HG03439 (cell line): ENCODE measurements at regions not wholly inside any gene's neighbourhood (a gene's known extent, or its start where the extent isn't known, plus 50 kb on each side); places are given as distances from the start of the nearest gene placed in this dataset.
"Not testable (repeated sequence)": the region's sequence is repeated elsewhere in the genome, so short reads cannot be mapped to it uniquely, and the experiment has no call there.

Experiments used
- ATAC-seq: cut with Tn5 transposase; IDR thresholded peaks from one replicate; pipeline ENCODE4 v1.9.1; 2021; ENCODE audit warnings: mild to moderate bottlenecking, moderate library complexity; ENCODE audit not compliant: unreplicated experiment

DNA sequence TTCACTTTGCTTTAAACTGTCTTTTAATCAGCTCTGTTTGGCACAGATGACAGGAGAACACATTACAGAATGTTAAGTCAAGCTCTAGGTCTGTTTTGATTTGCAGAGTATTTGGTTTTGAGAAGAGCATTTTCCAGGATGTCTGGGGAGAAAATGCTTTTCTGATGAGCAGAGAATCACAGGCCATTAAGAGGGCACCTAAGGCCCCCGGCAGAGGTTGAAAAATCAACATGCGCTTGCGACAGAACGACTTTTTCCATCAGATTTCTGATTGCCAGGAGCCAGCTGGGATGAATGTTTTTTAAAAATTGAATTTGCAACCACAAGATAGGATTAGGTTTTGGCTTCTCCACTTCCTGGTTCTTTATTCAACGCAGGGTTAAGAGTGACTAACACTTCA lies 304.5 kb downstream of the JRKL start:
- no peak for ATAC-seq

DNA sequence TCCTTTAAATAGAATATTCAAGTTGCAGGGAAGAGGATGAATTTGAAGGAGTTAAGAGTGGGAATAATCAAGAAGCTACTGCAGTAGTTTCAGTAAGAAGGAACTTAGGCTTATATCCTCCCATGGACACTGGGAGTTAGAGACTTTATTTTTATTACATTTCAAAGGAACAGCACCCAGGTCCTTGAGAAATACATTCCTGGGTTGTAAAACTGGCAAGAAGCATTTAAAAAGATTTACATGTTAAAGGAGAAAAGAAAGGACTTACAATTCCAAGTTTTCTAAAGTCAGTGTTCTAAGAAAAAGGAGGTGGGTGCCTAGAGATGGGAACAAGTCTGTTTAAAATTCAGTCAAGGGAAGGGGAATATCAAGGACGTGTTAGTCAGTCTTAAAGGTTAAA lies 306.9 kb downstream of the JRKL start:
- no peak for ATAC-seq

DNA sequence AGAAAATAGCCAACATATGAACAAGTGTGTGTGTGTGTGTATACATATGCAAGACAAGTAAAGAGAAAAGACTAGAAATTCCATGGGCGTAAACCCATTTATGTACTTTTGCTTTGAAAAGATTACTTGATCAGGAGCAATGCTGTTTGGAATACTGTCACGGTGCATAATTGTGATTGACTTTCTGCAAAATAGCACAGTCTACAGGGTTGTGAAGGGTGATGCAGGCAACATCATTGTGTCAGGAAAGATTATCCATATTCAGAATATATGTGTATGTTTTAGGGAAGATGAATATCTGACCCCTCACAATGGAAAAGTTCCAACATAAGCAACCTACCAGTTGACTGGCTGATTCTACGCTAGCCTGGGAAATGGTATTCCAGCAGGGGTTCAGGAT lies 307.7 kb downstream of the JRKL start:
- ATAC-seq: no peak

GRCh38 chr11:96704847-96705246 lies 315.0 kb downstream of the JRKL start:
- ATAC-seq: no peak

DNA sequence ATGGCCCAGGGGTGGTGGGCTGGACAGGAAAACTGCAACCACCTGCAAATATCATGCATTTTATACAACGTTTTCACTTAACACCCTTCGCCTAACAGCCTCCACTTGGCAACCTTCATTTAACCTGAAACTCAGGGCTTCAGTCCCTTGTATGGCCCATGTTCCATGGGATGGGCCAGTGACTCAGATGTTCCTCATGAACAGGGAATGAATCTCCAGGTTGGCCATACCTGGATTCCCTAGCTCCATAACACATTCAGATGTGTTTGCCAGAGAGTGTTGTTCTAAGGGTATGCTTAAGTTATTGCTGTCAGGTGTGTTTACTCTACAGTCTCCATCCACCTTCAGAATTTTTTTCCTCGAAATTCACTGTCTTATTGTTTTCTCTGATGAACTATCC lies 316.9 kb downstream of the JRKL start:
- ATAC-seq: no peak

DNA sequence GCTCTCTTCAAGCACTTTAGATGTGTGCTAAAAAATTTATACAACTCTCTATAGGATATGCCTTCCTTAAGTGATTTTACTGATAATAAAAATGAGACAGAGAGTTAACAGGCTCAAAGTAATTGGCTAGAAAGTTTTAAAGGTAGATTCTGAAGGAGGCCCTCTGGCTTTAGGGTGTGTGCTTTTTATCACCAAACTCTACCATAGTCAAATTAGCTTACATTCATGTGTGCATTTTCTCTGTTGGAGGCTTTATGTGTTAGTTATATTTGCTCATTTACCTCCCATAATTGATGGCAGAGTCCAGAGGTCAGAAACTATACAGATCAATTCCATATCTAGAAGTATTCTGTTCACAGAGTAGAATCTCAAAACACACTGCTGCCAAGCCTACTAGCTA lies 317.5 kb downstream of the JRKL start:
- no peak for ATAC-seq

DNA sequence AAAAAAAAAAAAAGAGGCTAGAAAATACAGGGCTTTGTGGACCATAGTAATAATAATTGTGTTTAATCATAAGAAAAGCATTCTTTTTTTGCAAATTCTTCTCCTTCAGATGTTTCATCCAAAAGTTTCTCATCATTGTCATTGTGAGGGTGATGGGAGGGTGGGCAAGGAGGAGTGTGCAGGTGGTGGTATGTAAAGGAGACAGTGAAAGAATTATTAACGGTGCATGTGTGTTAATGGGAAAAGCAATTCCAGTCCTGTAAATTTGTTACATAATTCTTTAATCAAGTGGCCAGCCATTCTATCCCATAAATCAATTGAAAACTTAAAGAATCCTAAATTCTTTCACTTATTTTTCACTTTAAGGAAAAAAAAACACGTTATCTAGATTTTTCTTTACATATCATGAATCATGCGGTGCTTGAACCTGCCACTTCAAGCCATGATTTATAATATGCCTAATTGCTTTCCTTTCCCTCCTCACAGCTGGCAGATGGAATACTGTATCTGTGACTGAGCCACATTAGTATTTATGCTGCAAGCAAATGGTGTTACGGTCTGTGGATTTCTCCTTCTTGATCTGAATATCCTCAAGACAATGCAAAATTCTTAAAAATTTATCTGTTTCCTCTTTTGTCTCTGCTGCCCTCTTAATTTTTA lies 318.5 kb downstream of the JRKL start:
- ATAC-seq: no peak

GRCh38 chr11:96713301-96713700 lies 323.5 kb downstream of the JRKL start:
- ATAC-seq: no peak

- ATAC-seq: no peak
Measured at GRCh38 chr11:96714689-96715088, 324.9 kb downstream of the JRKL start.

DNA sequence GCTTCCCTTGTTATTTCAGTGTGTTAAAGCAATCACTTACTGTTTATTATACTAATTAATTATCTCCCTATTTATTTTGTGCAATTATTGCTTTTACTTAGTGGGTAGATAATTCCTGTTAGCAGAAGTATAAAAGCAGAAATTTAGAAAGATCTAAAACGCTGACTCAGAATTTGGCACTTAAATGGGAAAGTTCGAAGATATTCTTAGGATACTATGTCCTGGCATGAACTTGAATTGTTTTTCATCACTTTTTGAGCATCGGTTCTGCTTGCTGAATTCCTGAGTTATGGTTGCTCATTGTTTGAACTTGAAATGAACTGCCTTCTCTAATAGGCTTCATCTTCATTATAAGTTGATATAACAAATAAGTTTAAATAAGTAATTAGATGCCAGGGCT lies 325.4 kb downstream of the JRKL start:
- ATAC-seq: no peak

DNA sequence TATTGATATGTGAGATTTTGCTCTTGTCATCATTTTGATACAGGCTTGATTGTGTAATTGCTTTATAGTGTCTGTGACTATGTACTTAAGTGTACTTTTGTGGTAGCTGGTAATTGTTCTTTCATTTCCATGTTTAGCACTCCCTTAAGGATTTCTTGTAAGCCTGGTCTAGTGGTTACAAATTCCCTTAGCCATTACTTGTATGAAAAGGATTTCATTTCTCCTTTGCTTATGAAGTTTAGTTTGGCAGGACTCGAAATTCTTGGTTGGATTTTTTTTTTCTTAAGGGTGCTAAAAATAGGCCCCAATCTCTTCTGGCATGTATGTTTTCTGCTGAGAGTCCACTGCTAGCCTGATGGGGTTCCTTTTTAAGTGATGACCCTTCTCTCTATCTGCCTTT lies 346.8 kb downstream of the JRKL start:
- ATAC-seq: no peak

GRCh38 chr11:96738311-96738710 lies 348.5 kb downstream of the JRKL start:
- no peak for ATAC-seq

DNA sequence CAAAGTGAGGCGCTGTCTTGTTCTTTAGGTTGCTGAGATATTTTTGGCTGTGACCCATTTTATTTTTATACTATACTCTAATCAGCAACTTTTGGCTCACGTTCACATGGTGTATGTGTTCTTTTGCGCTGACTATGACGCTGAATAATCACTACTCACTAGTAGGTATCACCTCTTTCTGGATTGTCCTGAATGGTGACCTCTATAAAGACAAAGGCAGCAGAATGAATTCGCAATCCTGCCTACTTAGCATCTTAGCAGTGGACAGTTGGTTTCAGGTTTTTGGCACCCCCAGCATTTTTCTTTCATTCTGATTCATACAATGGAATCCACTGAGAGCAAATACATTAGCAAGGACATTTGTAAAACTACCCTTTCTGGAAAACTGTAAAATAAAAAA lies 351.3 kb downstream of the JRKL start:
- ATAC-seq: no peak

DNA sequence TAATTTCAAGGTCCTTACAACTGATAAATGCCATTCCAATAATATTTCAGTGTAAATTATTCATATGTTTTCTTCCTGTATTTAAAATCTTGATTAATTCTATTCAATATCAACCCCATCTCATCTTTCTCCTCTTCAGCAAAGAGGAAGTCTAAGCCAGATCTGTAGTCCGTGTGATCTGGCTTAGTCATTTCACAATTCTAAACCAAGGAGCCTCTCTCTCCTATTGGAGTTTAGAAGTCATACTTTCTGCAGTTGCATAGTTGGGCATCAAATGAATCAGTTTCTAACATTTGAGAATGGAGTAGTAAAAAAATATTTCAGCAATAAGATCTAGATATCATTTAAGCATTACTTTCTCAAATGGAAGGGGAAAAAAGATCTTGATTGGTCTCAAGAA lies 354.9 kb downstream of the JRKL start:
- no peak for ATAC-seq

DNA sequence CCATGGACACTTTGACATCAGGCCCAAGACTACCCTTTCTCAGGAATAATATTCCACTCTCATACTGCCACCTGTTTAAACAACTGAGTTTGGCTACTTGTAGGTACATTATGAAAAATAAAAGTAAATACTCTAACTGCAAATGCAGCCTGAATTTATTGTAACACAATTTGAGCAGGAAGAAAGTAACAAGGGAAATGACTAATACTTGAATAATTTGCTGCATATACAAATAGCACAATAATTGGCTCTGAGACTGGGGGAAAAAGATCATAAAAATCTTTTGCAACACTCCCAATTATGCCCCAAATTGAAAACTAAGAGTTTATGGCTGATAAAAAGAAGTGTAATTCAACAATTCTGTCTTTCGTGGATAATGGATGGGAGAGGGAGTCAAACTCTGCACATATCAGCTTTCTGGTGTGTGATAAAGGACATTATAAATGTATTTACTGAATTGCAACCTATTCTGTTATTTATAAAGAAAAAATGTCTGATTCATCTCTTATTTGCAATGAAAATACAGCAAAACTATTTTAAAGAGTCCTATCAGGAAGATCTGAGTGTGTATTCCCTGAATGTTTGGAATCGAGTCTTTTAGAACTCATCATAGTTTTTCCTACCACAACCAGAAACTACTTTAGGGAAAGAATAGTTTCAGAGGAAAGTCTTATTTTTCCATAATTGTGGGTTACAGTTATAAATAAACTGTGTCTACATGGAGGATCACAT lies 359.0 kb downstream of the JRKL start:
- no peak for ATAC-seq

DNA sequence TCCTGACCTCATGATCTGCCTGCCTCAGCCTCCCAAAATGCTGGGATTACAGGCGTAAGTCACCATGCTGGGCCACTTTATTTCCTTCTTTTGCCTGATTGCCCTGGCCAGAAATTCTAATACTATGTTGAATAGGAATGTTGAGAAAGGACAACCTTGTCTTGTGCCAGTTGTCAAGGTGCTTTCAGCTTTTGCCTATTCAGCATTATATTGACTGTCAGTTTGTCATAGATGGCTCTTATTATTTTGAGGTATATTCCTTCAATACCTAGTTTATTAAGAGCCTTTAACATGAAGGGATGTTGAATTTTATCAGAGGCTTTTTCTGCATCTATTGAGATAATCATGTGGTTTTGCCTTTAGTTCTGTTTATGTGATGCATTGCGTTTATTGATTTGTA lies 362.0 kb downstream of the JRKL start:
- not testable (repeated sequence) for ATAC-seq

DNA sequence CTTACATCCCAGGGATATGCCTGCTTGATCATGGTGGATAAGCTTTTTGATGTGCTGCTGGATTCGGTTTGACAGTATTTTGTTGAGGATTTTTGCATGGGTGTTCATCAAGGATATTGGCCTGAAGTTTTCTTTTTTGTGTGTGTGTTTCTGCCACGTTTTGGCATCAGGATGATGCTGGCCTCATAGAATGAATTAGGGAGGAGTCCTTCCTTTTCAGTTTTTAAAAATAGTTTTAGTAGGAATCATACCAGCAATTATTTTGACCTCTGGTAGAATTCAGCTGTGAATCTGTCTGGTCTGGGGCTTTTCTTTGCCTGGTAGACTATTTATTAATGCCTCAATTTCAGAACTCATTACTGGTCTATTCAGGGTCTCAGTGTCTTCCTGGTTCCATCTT lies 362.4 kb downstream of the JRKL start:
- no peak for ATAC-seq

- no peak for ATAC-seq
Measured at GRCh38 chr11:96753997-96754396, 364.2 kb downstream of the JRKL start.

- no peak for ATAC-seq
Measured at GRCh38 chr11:96755209-96755608, 365.4 kb downstream of the JRKL start.

DNA sequence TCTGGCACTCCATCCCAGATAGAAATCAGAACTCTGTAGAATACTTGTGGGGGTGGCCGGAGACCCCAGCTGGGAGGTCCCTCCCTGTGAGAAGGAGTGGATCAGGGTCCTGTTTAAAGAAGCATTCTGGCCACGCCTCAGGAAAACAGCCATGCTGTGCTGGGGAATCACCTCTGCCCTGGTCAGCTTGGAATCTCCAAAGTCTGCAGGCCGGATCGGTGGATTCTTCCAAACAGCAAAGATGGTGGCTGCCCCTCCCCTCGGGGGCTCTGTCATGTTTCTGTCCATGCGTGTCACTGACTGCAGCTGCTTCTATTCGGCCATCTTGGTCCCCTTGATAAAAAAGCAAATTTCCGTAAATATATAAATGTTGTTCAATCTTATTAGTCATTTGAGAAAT lies 365.9 kb downstream of the JRKL start:
- no peak for ATAC-seq

DNA sequence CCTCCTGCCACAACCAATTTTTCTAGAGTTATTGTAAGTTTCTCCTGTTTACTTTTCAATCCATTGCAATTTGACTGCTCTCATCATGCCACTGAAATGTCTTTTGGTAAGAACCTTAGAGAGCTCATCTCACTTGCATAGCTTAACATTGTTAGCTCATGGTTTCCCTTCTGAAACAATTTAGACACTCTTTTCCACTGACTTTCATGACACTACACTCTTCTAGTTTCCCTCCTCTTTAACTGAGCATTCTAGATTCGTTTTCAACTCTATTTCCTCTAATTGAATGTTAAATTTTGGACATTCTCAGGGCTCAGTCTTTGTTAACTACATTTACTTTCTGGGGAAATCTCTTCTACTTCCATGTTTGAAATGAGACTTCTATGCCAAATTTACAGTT lies 369.1 kb downstream of the JRKL start:
- ATAC-seq: no peak

GRCh38 chr11:96760306-96760705 lies 370.5 kb downstream of the JRKL start:
- no peak for ATAC-seq

- ATAC-seq: no peak
Measured at GRCh38 chr11:96760815-96761214, 371.0 kb downstream of the JRKL start.
